ENCODE measurements at regions not wholly inside any gene's neighbourhood (a gene's known extent, or its start where the extent isn't known, plus 50 kb on each side); places are given as distances from the start of the nearest gene placed in this dataset.
"Not testable (repeated sequence)": the region's sequence is repeated elsewhere in the genome, so short reads cannot be mapped to it uniquely, and the experiment has no call there.

DNA sequence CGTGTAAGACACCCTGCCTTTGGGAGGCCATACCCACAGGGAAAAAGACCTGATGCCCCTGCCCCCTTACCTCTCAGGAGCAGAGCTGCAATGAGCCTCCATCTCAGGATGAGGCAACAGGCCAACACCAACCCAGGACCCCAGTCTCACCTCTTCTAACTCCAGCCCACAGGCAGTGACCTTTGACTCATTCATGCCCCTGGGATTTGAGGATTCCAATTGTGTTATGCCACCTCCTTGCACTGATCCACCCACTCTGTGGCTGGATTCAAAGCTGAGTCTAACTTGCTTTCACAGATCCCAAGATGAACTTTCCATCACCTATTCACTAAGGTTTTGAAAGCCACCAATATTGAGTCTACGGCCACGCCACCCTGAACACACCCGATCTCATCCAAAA lies 64.7 kb downstream of the MINAR1 start:
- Histone ChIP-seq H3K27ac (ENCODE audit: extremely low read depth, low read depth, low read length) (no peak overlapping the region), H3K9me3 (ENCODE audit: control insufficient read depth, insufficient read depth, low read depth, low read length) (no peaks in the 10 kb centered on the region), H3K36me3 (ENCODE audit: control insufficient read depth in 2 of 2, insufficient read depth in 1 of 2, low read length in 2 of 2) (no peaks in the 10 kb centered on the region), H3K4me3 (ENCODE audit: low read depth, low read length) (no peak overlapping the region), H3K4me1 (ENCODE audit: control insufficient read depth, insufficient read depth, low read length) (peaks cover 3% of the 10 kb centered on the region; the same call in 1 of the 2 replicates)
- POLR2A ChIA-PET: no interaction called here
- CTCF ChIA-PET: no interaction called here
- TF ChIP-seq ZXDB (tag by site-specific recombination; IDR thresholded peaks at IDR 0.05) (no peak), ZNF112 (tag by site-specific recombination; IDR thresholded peaks at IDR 0.05) (no peak), ZFHX2 (tag by site-specific recombination; conservative IDR thresholded peaks at IDR 0.05) (peak; percentile 36; the same call in 1 of the 2 replicates), ZNF596 (tag by site-specific recombination; IDR thresholded peaks at IDR 0.05) (no peak), ZNF768 (tag by site-specific recombination; IDR thresholded peaks at IDR 0.05) (no peak), ZNF138 (tag by site-specific recombination; IDR thresholded peaks at IDR 0.05; ENCODE audit: borderline replicate concordance) (no peak)
- TF ChIP-seq, protein P1, sequence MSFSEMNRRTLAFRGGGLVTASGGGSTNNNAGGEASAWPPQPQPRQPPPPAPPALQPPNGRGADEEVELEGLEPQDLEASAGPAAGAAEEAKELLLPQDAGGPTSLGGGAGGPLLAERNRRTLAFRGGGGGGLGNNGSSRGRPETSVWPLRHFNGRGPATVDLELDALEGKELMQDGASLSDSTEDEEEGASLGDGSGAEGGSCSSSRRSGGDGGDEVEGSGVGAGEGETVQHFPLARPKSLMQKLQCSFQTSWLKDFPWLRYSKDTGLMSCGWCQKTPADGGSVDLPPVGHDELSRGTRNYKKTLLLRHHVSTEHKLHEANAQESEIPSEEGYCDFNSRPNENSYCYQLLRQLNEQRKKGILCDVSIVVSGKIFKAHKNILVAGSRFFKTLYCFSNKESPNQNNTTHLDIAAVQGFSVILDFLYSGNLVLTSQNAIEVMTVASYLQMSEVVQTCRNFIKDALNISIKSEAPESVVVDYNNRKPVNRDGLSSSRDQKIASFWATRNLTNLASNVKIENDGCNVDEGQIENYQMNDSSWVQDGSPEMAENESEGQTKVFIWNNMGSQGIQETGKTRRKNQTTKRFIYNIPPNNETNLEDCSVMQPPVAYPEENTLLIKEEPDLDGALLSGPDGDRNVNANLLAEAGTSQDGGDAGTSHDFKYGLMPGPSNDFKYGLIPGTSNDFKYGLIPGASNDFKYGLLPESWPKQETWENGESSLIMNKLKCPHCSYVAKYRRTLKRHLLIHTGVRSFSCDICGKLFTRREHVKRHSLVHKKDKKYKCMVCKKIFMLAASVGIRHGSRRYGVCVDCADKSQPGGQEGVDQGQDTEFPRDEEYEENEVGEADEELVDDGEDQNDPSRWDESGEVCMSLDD (tag by site-specific recombination; IDR thresholded peaks at IDR 0.05): no peak

DNA sequence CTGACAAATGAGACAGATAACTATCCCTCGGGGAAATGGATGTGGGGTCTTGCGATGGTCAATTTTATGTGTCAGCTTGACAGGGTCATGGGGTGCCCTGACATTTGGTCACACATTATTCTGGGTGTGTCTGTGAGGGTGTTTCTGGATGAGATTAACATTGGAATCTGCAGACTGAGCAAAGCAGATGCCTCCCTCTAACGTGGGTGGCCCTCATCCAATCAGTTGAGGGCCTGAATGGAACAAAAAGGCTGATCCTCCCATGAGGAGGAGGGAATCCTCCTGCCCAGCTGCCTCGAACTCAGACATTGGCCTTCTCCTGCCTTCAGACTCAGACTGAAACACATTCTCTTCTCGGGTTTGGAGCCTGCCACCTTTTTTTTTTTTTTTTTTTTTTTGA lies 69.0 kb downstream of the MINAR1 start:
- Histone ChIP-seq H3K27ac (ENCODE audit: extremely low read depth, low read depth, low read length) (no peak overlapping the region), H3K4me3 (ENCODE audit: low read depth, low read length) (no peak overlapping the region), H3K9me3 (ENCODE audit: control insufficient read depth, insufficient read depth, low read depth, low read length) (no peaks in the 10 kb centered on the region), H3K36me3 (ENCODE audit: control insufficient read depth in 2 of 2, insufficient read depth in 1 of 2, low read length in 2 of 2) (no peaks in the 10 kb centered on the region), H3K4me1 (ENCODE audit: control insufficient read depth, insufficient read depth, low read length) (no peaks in the 10 kb centered on the region)
- TF ChIP-seq ZNF600 (tag by site-specific recombination; IDR thresholded peaks at IDR 0.05) (no peak), GLI2 (tag by site-specific recombination; IDR thresholded peaks at IDR 0.05; ENCODE audit: borderline replicate concordance, low read depth) (no peak), ZNF37A (tag by site-specific recombination; IDR thresholded peaks at IDR 0.05) (no peak), GLIS2 (tag by site-specific recombination; IDR thresholded peaks at IDR 0.05) (no peak), ZNF626 (tag by site-specific recombination; IDR thresholded peaks at IDR 0.05) (no peak), ZBTB48 (tag by site-specific recombination; IDR thresholded peaks at IDR 0.05) (no peak), ZNF391 (tag by site-specific recombination; IDR thresholded peaks at IDR 0.05; ENCODE audit: borderline replicate concordance, low read depth) (no peak), ZNF621 (tag by site-specific recombination; IDR thresholded peaks at IDR 0.05) (no peak), ZBTB17 (tag by site-specific recombination; IDR thresholded peaks at IDR 0.05) (no peak), ZNF146 (tag by site-specific recombination; IDR thresholded peaks at IDR 0.05) (no peak), ZNF768 (tag by site-specific recombination; IDR thresholded peaks at IDR 0.05) (no peak), ZSCAN16 (tag by site-specific recombination; IDR thresholded peaks at IDR 0.05) (no peak)
- TF ChIP-seq, protein P2, sequence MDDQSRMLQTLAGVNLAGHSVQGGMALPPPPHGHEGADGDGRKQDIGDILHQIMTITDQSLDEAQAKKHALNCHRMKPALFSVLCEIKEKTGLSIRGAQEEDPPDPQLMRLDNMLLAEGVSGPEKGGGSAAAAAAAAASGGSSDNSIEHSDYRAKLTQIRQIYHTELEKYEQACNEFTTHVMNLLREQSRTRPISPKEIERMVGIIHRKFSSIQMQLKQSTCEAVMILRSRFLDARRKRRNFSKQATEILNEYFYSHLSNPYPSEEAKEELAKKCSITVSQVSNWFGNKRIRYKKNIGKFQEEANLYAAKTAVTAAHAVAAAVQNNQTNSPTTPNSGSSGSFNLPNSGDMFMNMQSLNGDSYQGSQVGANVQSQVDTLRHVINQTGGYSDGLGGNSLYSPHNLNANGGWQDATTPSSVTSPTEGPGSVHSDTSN (CRISPR knock-in tag; IDR thresholded peaks at IDR 0.05): no peak
- ChIA-PET POLR2A (no interaction called here), CTCF (no interaction called here)

DNA sequence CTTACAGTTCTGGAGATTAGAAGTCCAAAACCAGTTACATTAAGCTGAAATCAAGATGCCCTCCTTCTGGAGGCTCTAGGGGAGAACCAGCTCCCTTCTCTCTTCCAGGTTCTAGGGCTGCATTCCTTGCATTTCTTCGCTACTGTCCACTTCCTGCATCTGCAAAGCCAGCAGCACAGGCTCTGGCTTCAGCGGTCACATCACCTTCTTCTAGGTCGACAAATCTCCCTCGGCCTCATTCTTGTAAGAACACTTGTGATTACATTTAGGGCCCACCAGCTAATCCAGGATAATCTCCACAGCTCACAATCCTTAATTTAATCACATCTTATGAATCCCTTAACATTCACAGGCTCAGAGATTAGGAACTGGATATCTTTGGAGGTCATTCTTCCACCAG lies 73.8 kb downstream of the MINAR1 start:
- Histone ChIP-seq H3K4me3 (ENCODE audit: low read depth, low read length) (no peak overlapping the region), H3K36me3 (ENCODE audit: control insufficient read depth in 2 of 2, insufficient read depth in 1 of 2, low read length in 2 of 2) (no peaks in the 10 kb centered on the region), H3K4me1 (ENCODE audit: control insufficient read depth, insufficient read depth, low read length) (no peaks in the 10 kb centered on the region), H3K27ac (ENCODE audit: extremely low read depth, low read depth, low read length) (no peak overlapping the region), H3K9me3 (ENCODE audit: control insufficient read depth, insufficient read depth, low read depth, low read length) (no peaks in the 10 kb centered on the region)
- CTCF ChIA-PET: interaction anchor here (0.8 kb wide), 1 partner anchor 388 kb away, joined by 5 read pairs; no protein-coding TSS in a partner anchor
- POLR2A ChIA-PET: no interaction called here
- TF ChIP-seq, protein P3, sequence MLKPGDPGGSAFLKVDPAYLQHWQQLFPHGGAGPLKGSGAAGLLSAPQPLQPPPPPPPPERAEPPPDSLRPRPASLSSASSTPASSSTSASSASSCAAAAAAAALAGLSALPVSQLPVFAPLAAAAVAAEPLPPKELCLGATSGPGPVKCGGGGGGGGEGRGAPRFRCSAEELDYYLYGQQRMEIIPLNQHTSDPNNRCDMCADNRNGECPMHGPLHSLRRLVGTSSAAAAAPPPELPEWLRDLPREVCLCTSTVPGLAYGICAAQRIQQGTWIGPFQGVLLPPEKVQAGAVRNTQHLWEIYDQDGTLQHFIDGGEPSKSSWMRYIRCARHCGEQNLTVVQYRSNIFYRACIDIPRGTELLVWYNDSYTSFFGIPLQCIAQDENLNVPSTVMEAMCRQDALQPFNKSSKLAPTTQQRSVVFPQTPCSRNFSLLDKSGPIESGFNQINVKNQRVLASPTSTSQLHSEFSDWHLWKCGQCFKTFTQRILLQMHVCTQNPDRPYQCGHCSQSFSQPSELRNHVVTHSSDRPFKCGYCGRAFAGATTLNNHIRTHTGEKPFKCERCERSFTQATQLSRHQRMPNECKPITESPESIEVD (tag by site-specific recombination; IDR thresholded peaks at IDR 0.05): no peak
- TF ChIP-seq ZBTB7A (tag by site-specific recombination; IDR thresholded peaks at IDR 0.05; ENCODE audit: low read depth) (no peak), ZXDB (tag by site-specific recombination; IDR thresholded peaks at IDR 0.05) (no peak)

DNA sequence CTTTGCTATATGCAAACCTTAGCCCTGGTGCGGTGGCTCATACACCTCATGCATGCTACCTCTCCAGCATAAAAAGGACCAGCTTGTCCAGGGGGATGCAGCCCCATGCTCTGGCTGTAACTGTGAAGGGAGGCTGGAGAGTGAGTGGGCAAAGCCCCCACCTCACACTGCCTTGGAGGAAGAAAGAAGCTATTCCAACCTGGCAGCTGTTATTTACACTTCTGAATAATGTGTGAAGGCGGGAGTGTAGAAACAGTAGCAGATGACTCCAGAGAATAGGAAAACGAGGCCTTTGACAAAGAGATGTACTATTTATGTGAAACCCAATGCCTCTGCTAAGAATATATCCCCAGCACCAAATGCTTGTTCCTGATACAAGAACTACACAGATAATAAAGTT lies 80.7 kb downstream of the MINAR1 start:
- H3K27ac ChIP-seq (ENCODE audit: extremely low read depth, low read depth, low read length); H3K36me3 ChIP-seq (ENCODE audit: control insufficient read depth in 2 of 2, insufficient read depth in 1 of 2, low read length in 2 of 2); POLR2A ChIA-PET; CTCF ChIA-PET; H3K4me1 ChIP-seq (ENCODE audit: control insufficient read depth, insufficient read depth, low read length); H3K4me3 ChIP-seq (ENCODE audit: low read depth, low read length); H3K9me3 ChIP-seq (ENCODE audit: control insufficient read depth, insufficient read depth, low read depth, low read length): not testable (repeated sequence)
